Endothelial cell of umbilical vein (primary cell): ENCODE measurements at regions not wholly inside any gene's neighbourhood (a gene's known extent, or its start where the extent isn't known, plus 50 kb on each side); places are given as distances from the start of the nearest gene placed in this dataset.

Experiments
- BruUV-seq: library from RNA; stranded (reverse); fragments of 400-500 nt; replicated peaks from 2 replicates; lab custom pipeline; 2021; lab: Mats Ljungman, UMichigan
- CTCF ChIA-PET: fragments of 300-600, 350-600 bp; sonication (Branson Sonifier 250); formaldehyde crosslinking; loops from one replicate; lab custom pipeline; 2021; ENCODE audit warnings: antibody characterized with exemption, inconsistent platforms; lab: Charles Lee
- POLR2A ChIA-PET: fragments of 300-600, 350-600 bp; sonication (Branson Sonifier 250); formaldehyde crosslinking; loops from one replicate; lab custom pipeline; 2021; ENCODE audit warnings: antibody characterized with exemption, inconsistent platforms; lab: Charles Lee
- DNase-seq: peaks from one replicate; pipeline ENCODE4 v3.0.0-alpha.2; 2011; ENCODE audit warnings: low read depth, low spot score
- FAIRE-seq: peaks from 2 replicates; lab custom pipeline; 2011; peaks lifted over from hg19 to GRCh38; lab: Jason Lieb, UNC
- H2AFZ ChIP-seq: 2 replicates; pipeline ENCODE4 v1.6.0; 2012; ENCODE audit warnings: low read depth, low read length, control low read depth, inconsistent platforms
- H3K27ac ChIP-seq: 2 replicates; pipeline ENCODE4 v1.5.1; 2011; ENCODE audit warnings: low read depth, mild to moderate bottlenecking, control low read depth, low read length, moderate library complexity; ENCODE audit not compliant: insufficient read depth
- H3K27me3 ChIP-seq, 2 experiments: 2 replicates each; pipeline versions ENCODE4 v1.6.0 to v1.6.1; 2011; ENCODE audit warnings: low read length in 2 of 2, mixed read lengths in 1 of 2; ENCODE audit not compliant: control insufficient read depth in 2 of 2, insufficient read depth in 2 of 2
- H3K36me3 ChIP-seq, 2 experiments: 2 replicates in 1 of 2; 3 replicates in 1 of 2; pipeline ENCODE4 v1.5.1; 2011; ENCODE audit warnings: low read length in 2 of 2, mild to moderate bottlenecking in 1 of 2, moderate library complexity in 1 of 2; ENCODE audit not compliant: control insufficient read depth in 2 of 2, insufficient read depth in 2 of 2; ENCODE audit errors: extremely low read depth in 1 of 2
- H3K4me1 ChIP-seq: 3 replicates; pipeline ENCODE4 v1.5.1; 2011; ENCODE audit warnings: mild to moderate bottlenecking, low read length; ENCODE audit not compliant: control insufficient read depth, insufficient read depth; ENCODE audit errors: extremely low read depth
- H3K4me2 ChIP-seq: 2 replicates; pipeline ENCODE4 v1.6.1; 2011; ENCODE audit warnings: low read length, control low read depth, mixed read lengths; ENCODE audit not compliant: insufficient read depth
- H3K4me3 ChIP-seq, 3 experiments: fragments of 200-600 bp in 1 of 3; sonication (generic), shearing (Covaris generic) in 1 of 3; replicated peaks in 1 of 3; 2 replicates each; pipeline ENCODE4 v1.5.1; 2011 to 2016; ENCODE audit warnings: control low read depth in 3 of 3, low read length in 3 of 3, mild to moderate bottlenecking in 2 of 3, inconsistent platforms in 1 of 3, low read depth in 1 of 3, moderate library complexity in 1 of 3; ENCODE audit not compliant: insufficient read depth in 1 of 3
- H3K79me2 ChIP-seq: 2 replicates; pipeline ENCODE4 v1.6.0; 2012; ENCODE audit warnings: low read length, inconsistent platforms; ENCODE audit not compliant: control insufficient read depth, insufficient read depth
- H3K9ac ChIP-seq: replicated peaks from 2 replicates; pipeline ENCODE3; 2011; ENCODE audit warnings: low read length, control low read depth; ENCODE audit not compliant: insufficient read depth; ENCODE audit errors: extremely low read depth
- H3K9me1 ChIP-seq: replicated peaks from 3 replicates; pipeline ENCODE4 v1.6.0; 2011; ENCODE audit warnings: mild to moderate bottlenecking, low read length; ENCODE audit not compliant: control insufficient read depth, insufficient read depth; ENCODE audit errors: extremely low read depth
- H3K9me3 ChIP-seq: replicated peaks from 2 replicates; pipeline ENCODE4 v1.5.1; 2012; ENCODE audit warnings: low read length, inconsistent platforms; ENCODE audit not compliant: control insufficient read depth, insufficient read depth
- H4K20me1 ChIP-seq: replicated peaks from 2 replicates; pipeline ENCODE3; 2011; ENCODE audit warnings: mild to moderate bottlenecking, low read length; ENCODE audit not compliant: control insufficient read depth, insufficient read depth; ENCODE audit errors: extremely low read depth
- CTCF ChIP-seq, 2 donors: IDR thresholded peaks; 1 replicate in 1 of 2; 2 replicates in 1 of 2; pipeline ENCODE4 v1.5.1; 2011; ENCODE audit warnings: low read length in 2 of 2, mild to moderate bottlenecking in 2 of 2, moderate library complexity in 2 of 2, control low read depth in 1 of 2, inconsistent platforms in 1 of 2, low read depth in 1 of 2; ENCODE audit not compliant: insufficient read depth in 1 of 2; ENCODE audit errors: extremely low read depth in 1 of 2
- EZH2 ChIP-seq: IDR thresholded peaks from 2 replicates; pipeline ENCODE4 v1.6.1; 2012; ENCODE audit warnings: borderline replicate concordance, low read depth, mild to moderate bottlenecking, moderate library complexity, low read length, inconsistent platforms; ENCODE audit not compliant: severe bottlenecking
- FOS ChIP-seq: IDR thresholded peaks from 2 replicates; pipeline ENCODE4 v1.6.1; 2011; ENCODE audit warnings: mild to moderate bottlenecking, low read length, moderate library complexity, borderline replicate concordance; ENCODE audit not compliant: insufficient read depth
- GATA2 ChIP-seq: IDR thresholded peaks from 2 replicates; pipeline ENCODE4 v1.7.0; 2011; ENCODE audit warnings: low read depth, mild to moderate bottlenecking, moderate library complexity, mixed read lengths, low read length; ENCODE audit not compliant: insufficient read length, insufficient read depth
- JUN ChIP-seq: IDR thresholded peaks from 2 replicates; pipeline ENCODE4 v1.6.1; 2011; ENCODE audit warnings: borderline replicate concordance, low read depth; ENCODE audit not compliant: insufficient read length, insufficient read depth
- POLR2A ChIP-seq: IDR thresholded peaks from 2 replicates; pipeline ENCODE4 v1.6.1; 2012; ENCODE audit warnings: low read depth, mild to moderate bottlenecking, control low read depth, low read length
- POLR2AphosphoS5 ChIP-seq: IDR thresholded peaks from 2 replicates; pipeline ENCODE4 v1.6.1; 2012; ENCODE audit warnings: low read depth, mild to moderate bottlenecking, control low read depth, low read length, moderate library complexity; ENCODE audit not compliant: insufficient read depth
- dilution Hi-C: fragments of 300-500 bp; cut with MboI; formaldehyde crosslinking; loops from one replicate; pipeline ENCODE4 v1.15.0; 2019; ENCODE audit warnings: low sequenced_read_pairs; ENCODE audit not compliant: extremely low pct_ligation_motif_present
- intact Hi-C: fragments of 100-400 bp; cut with micrococcal nuclease; formaldehyde crosslinking; loops from one replicate; pipeline ENCODE4 v1.10.0; 2022

GRCh38 chr1:47650205-47650604 lies 212.4 kb downstream of the FOXD2 start:
- Histone ChIP-seq H2AFZ (no peak overlapping the region), H3K27ac (peak overlapping the region; percentile 74), H3K9me1 (no peaks in the 10 kb centered on the region), H3K4me2 (no peak overlapping the region), H4K20me1 (no peaks in the 10 kb centered on the region), H3K36me3 (no peaks in the 10 kb centered on the region), H3K9me3 (no peaks in the 10 kb centered on the region), H3K9ac (peak overlapping the region; percentile 40), H3K4me3 (no peak overlapping the region), H3K79me2 (no peaks in the 10 kb centered on the region), H3K27me3 (no peaks in the 10 kb centered on the region), H3K4me1 (peaks cover 11% of the 10 kb centered on the region)
- intact Hi-C loops (loop anchor here (1.0 kb wide), 3 partner anchors 60 to 214 kb away; no protein-coding TSS in a partner anchor), dilution Hi-C loops (no loop called here)
- TF ChIP-seq POLR2AphosphoS5 (peak; percentile 76), JUN (peak; percentile 83), FOS (peak; percentile 93), EZH2 (no peak)
- ChIA-PET POLR2A (no interaction called here), CTCF (no interaction called here)
- DNase-seq (peak; percentile 96), FAIRE-seq (peak; percentile 93)
- no TSS peak for BruUV-seq

GRCh38 chr1:47650611-47651010 lies 212.8 kb downstream of the FOXD2 start:
- Histone ChIP-seq H3K9ac (no peak overlapping the region), H4K20me1 (no peaks in the 10 kb centered on the region), H3K79me2 (no peaks in the 10 kb centered on the region), H3K4me3 (no peak overlapping the region), H2AFZ (no peak overlapping the region), H3K4me2 (peak overlapping the region; percentile 28), H3K9me3 (no peaks in the 10 kb centered on the region), H3K4me1 (peaks cover 11% of the 10 kb centered on the region), H3K27me3 (no peaks in the 10 kb centered on the region), H3K27ac (peak overlapping the region; percentile 74), H3K9me1 (no peaks in the 10 kb centered on the region), H3K36me3 (no peaks in the 10 kb centered on the region)
- ChIA-PET CTCF (interaction anchor here (2.7 kb wide), 1 partner anchor 54 kb away, joined by 9 read pairs; no protein-coding TSS in a partner anchor), POLR2A (no interaction called here)
- no TSS peak for BruUV-seq
- DNase-seq: no peak
- dilution Hi-C loops (no loop called here), intact Hi-C loops (loop anchor here (1.0 kb wide), 3 partner anchors 60 to 214 kb away; no protein-coding TSS in a partner anchor)
- FAIRE-seq: no peak
- TF ChIP-seq POLR2AphosphoS5 (no peak), EZH2 (no peak), POLR2A (no peak), GATA2 (no peak), CTCF (IDR thresholded peaks at IDR 0.05; ENCODE audit: extremely low read depth in 1 of 2, insufficient read depth in 1 of 2, low read depth in 1 of 2, low read length in 2 of 2) (no peak), JUN (no peak)
